ENCODE measurements at regions not wholly inside any gene's neighbourhood (a gene's known extent, or its start where the extent isn't known, plus 50 kb on each side); places are given as distances from the start of the nearest gene placed in this dataset.

- H3K4me3 ChIP-seq, result no peak overlapping the region
- no peak for ATAC-seq
- H3K36me3 ChIP-seq (replicated peaks in 1 of 2; ENCODE audit: insufficient read depth in 1 of 2, low read depth in 2 of 2), result no peaks in the 10 kb centered on the region
- no peaks in the 10 kb centered on the region for H3K9me3 ChIP-seq
- intact Hi-C loops (cut with DNase I), result no loop called here
- DNase-seq, result no peak
- H3K27me3 ChIP-seq, result no peaks in the 10 kb centered on the region
- H3K27ac ChIP-seq, result no peak overlapping the region
- WGBS, 2 donors, result 62 to 91% methylated on average over 8 of the region's 8 CpGs
- TF ChIP-seq CTCF (IDR thresholded peaks at IDR 0.05), result no peak
- TF ChIP-seq POLR2A (IDR thresholded peaks at IDR 0.05), result no peak
- no peaks in the 10 kb centered on the region for H3K4me1 ChIP-seq
Measured at GRCh38 chr14:86442135-86442534, 912.2 kb downstream of the FLRT2 start.

- ATAC-seq (no peak), DNase-seq (no peak)
- TF ChIP-seq CTCF (IDR thresholded peaks at IDR 0.05) (no peak), POLR2A (IDR thresholded peaks at IDR 0.05) (no peak)
Measured at GRCh38 chr14:86430853-86431252, 900.9 kb downstream of the FLRT2 start.

GRCh38 chr14:86423214-86423613, 893.3 kb downstream of the FLRT2 start:
- WGBS, 2 donors, result 46 to 65% methylated on average over 2 of the region's 2 CpGs

More at GRCh38 chr14:86430853-86431252, 900.9 kb downstream of the FLRT2 start:
- 92 to 96% methylated on average over 7 of the region's 7 CpGs for WGBS, 2 donors
- Histone ChIP-seq H3K27me3 (no peaks in the 10 kb centered on the region), H3K4me3 (no peak overlapping the region), H3K36me3 (replicated peaks in 1 of 2; ENCODE audit: insufficient read depth in 1 of 2, low read depth in 2 of 2) (no peaks in the 10 kb centered on the region), H3K9me3 (no peaks in the 10 kb centered on the region), H3K27ac (no peak overlapping the region), H3K4me1 (no peaks in the 10 kb centered on the region)
- intact Hi-C loops (cut with DNase I), result no loop called here

GRCh38 chr14:86420131-86420530, 890.2 kb downstream of the FLRT2 start:
- H3K27ac ChIP-seq, result no peak overlapping the region
- H3K4me3 ChIP-seq, result no peak overlapping the region
- H3K36me3 ChIP-seq (replicated peaks in 1 of 2; ENCODE audit: insufficient read depth in 1 of 2, low read depth in 2 of 2), result no peaks in the 10 kb centered on the region
- DNase-seq (no peak), ATAC-seq (no peak)
- no peaks in the 10 kb centered on the region for H3K27me3 ChIP-seq
- no peaks in the 10 kb centered on the region for H3K4me1 ChIP-seq
- no peaks in the 10 kb centered on the region for H3K9me3 ChIP-seq
- TF ChIP-seq POLR2A (IDR thresholded peaks at IDR 0.05), result no peak
- no peak for TF ChIP-seq CTCF (IDR thresholded peaks at IDR 0.05)
- intact Hi-C loops (cut with DNase I), result no loop called here

More at GRCh38 chr14:86423214-86423613, 893.3 kb downstream of the FLRT2 start:
- DNase-seq, result no peak
- no peak for ATAC-seq
- Histone ChIP-seq H3K27me3 (no peaks in the 10 kb centered on the region), H3K9me3 (no peaks in the 10 kb centered on the region), H3K36me3 (replicated peaks in 1 of 2; ENCODE audit: insufficient read depth in 1 of 2, low read depth in 2 of 2) (no peaks in the 10 kb centered on the region), H3K27ac (no peak overlapping the region), H3K4me3 (no peak overlapping the region), H3K4me1 (no peaks in the 10 kb centered on the region)
- TF ChIP-seq CTCF (IDR thresholded peaks at IDR 0.05) (no peak), POLR2A (IDR thresholded peaks at IDR 0.05) (no peak)
- intact Hi-C loops (cut with DNase I), result no loop called here

- no peak overlapping the region for H3K27ac ChIP-seq
- intact Hi-C loops (cut with DNase I), result no loop called here
- DNase-seq, result no peak
- H3K36me3 ChIP-seq (replicated peaks in 1 of 2; ENCODE audit: insufficient read depth in 1 of 2, low read depth in 2 of 2), result no peaks in the 10 kb centered on the region
- H3K4me1 ChIP-seq, result no peaks in the 10 kb centered on the region
- H3K9me3 ChIP-seq, result no peaks in the 10 kb centered on the region
- 91 to 93% methylated on average over 1 of the region's 1 CpG for WGBS, 2 donors
- ATAC-seq, result no peak
- no peaks in the 10 kb centered on the region for H3K27me3 ChIP-seq
- TF ChIP-seq POLR2A (IDR thresholded peaks at IDR 0.05) (no peak), CTCF (IDR thresholded peaks at IDR 0.05) (no peak)
- no peak overlapping the region for H3K4me3 ChIP-seq
Measured at GRCh38 chr14:86414146-86414545, 884.2 kb downstream of the FLRT2 start.

All from body of pancreas (tissue), 4 donors.